ENCODE measurements at regions not wholly inside any gene's neighbourhood (a gene's known extent, or its start where the extent isn't known, plus 50 kb on each side); places are given as distances from the start of the nearest gene placed in this dataset.

DNA sequence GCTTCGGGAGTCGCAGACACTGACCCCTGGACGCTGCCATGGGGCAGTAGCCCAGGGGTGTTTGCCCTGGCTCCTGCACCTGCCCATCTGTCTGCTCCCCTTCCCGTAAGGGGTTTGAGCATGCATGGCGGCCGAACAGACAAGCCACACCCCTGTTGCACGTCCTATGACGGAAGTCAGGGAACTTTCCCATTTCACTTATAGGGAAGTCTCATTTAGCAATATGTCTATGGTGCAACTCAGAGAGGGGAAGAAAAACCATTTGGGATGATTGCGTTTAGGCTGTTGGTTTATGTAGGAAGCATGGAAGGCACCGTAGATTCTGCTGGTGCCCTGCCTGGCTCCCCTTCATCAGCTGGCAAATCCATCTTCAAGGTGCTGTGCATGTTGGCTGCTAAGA lies 112.5 kb downstream of the HAPSTR1 start:
- H4K12ac ChIP-seq (ENCODE audit: low read depth, low read length), result no peak overlapping the region
- no peak overlapping the region for H2BK120ac ChIP-seq (ENCODE audit: insufficient read depth, low read length, poor library complexity)
- H2BK12ac ChIP-seq (ENCODE audit: low read length), result no peak overlapping the region
- no peak overlapping the region for H3K9ac ChIP-seq (ENCODE audit: low read length)
- H3K9me3 ChIP-seq (ENCODE audit: insufficient read depth, low read depth, low read length), result peaks cover 4% of the 10 kb centered on the region
- H3K4me3 ChIP-seq (ENCODE audit: low read depth, low read length), result no peak overlapping the region
- H3K36me3 ChIP-seq (ENCODE audit: control insufficient read depth in 1 of 2, insufficient read depth in 2 of 2, low read length in 2 of 2), result no peaks in the 10 kb centered on the region
- no peak overlapping the region for H4K8ac ChIP-seq (ENCODE audit: low read depth, low read length)
- H3K18ac ChIP-seq (ENCODE audit: low read length), result no peak overlapping the region
- H3K27me3 ChIP-seq (ENCODE audit: insufficient read depth, low read length), result no peaks in the 10 kb centered on the region
- H4K91ac ChIP-seq (ENCODE audit: low read depth, low read length), result no peak overlapping the region
- no peak overlapping the region for H3K4me2 ChIP-seq (ENCODE audit: low read length)
- H2AFZ ChIP-seq (ENCODE audit: insufficient read depth, low read length, poor library complexity), result no peak overlapping the region
- H3K4ac ChIP-seq (ENCODE audit: low read depth, low read length), result no peak overlapping the region
- H3K23ac ChIP-seq (ENCODE audit: low read length), result no peak overlapping the region
- no peak overlapping the region for H3K27ac ChIP-seq (ENCODE audit: low read depth, low read length)
- H2AK5ac ChIP-seq (ENCODE audit: low read length), result no peak overlapping the region
- no peak for DNase-seq
- no peaks in the 10 kb centered on the region for H3K4me1 ChIP-seq (ENCODE audit: control insufficient read depth in 1 of 2, insufficient read depth in 2 of 2, low read length in 2 of 2)
- H2BK5ac ChIP-seq (ENCODE audit: low read depth, low read length, poor library complexity), result no peak overlapping the region
- H3K14ac ChIP-seq (ENCODE audit: low read length), result no peak overlapping the region
- no peaks in the 10 kb centered on the region for H3K79me2 ChIP-seq (ENCODE audit: control insufficient read depth, insufficient read depth, low read length, poor library complexity)
- H3K79me1 ChIP-seq (ENCODE audit: low read length), result no peaks in the 10 kb centered on the region
- WGBS (ENCODE audit: extremely low coverage, insufficient coverage, insufficient read length), result no CpG with 5 or more reads among the region's 10 CpGs

DNA sequence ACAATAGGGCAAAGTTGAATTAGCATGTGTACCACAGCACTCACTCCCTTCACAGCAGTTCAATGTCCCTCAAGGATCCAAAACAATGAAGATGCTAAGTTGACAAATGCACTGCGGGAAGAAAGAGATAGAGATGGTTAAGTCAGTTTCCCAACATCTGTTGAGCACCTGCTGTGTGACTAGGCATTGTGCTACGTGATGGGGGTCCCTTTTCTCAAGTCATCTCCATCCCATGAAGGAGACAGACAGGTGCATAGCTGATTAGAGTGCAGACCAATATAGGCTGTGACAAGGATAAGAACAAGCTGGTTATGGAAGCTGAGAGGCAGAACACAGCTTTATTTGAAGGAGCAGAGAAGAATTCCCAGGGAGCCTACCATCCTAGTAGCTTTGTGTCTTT lies 114.2 kb downstream of the HAPSTR1 start:
- Histone ChIP-seq H4K8ac (ENCODE audit: low read depth, low read length) (no peak overlapping the region), H3K27ac (ENCODE audit: low read depth, low read length) (no peak overlapping the region), H3K79me1 (ENCODE audit: low read length) (no peaks in the 10 kb centered on the region), H3K27me3 (ENCODE audit: insufficient read depth, low read length) (no peaks in the 10 kb centered on the region), H3K18ac (ENCODE audit: low read length) (no peak overlapping the region), H3K4ac (ENCODE audit: low read depth, low read length) (no peak overlapping the region), H2BK120ac (ENCODE audit: insufficient read depth, low read length, poor library complexity) (no peak overlapping the region), H2AFZ (ENCODE audit: insufficient read depth, low read length, poor library complexity) (no peak overlapping the region), H3K4me1 (ENCODE audit: control insufficient read depth in 1 of 2, insufficient read depth in 2 of 2, low read length in 2 of 2) (peaks cover 0 to 2% of the 10 kb centered on the region in 2 experiments), H3K4me3 (ENCODE audit: low read depth, low read length) (no peak overlapping the region), H3K79me2 (ENCODE audit: control insufficient read depth, insufficient read depth, low read length, poor library complexity) (no peaks in the 10 kb centered on the region), H2BK12ac (ENCODE audit: low read length) (no peak overlapping the region), H3K9ac (ENCODE audit: low read length) (no peak overlapping the region), H2BK5ac (ENCODE audit: low read depth, low read length, poor library complexity) (no peak overlapping the region), H3K4me2 (ENCODE audit: low read length) (no peak overlapping the region), H4K12ac (ENCODE audit: low read depth, low read length) (no peak overlapping the region), H3K36me3 (ENCODE audit: control insufficient read depth in 1 of 2, insufficient read depth in 2 of 2, low read length in 2 of 2) (no peaks in the 10 kb centered on the region), H3K23ac (ENCODE audit: low read length) (no peak overlapping the region), H3K14ac (ENCODE audit: low read length) (no peak overlapping the region), H4K91ac (ENCODE audit: low read depth, low read length) (no peak overlapping the region), H3K9me3 (ENCODE audit: insufficient read depth, low read depth, low read length) (peaks cover 4% of the 10 kb centered on the region), H2AK5ac (ENCODE audit: low read length) (no peak overlapping the region)
- WGBS (ENCODE audit: extremely low coverage, insufficient coverage, insufficient read length), result no CpG with 5 or more reads among the region's 2 CpGs
- DNase-seq, result no peak

DNA sequence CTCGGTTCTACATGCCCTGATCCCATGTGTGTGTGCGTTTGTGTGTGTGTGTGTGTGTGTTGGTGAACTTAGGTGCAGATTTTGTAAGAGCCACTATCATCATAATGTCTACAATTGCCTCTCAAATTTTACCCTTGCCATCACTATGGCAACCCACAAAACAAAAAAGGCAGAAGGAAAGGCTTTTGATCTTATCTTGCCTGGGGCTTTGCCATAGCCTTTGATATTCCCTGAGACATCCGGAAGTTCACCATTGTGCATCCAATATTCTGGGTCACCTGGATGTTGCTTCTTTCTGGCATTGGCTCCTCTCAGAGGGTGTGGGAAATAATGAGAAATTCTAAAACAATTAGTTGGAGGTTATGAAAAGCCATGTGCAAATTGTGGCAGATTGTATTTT lies 114.7 kb downstream of the HAPSTR1 start:
- no peak overlapping the region for H3K18ac ChIP-seq (ENCODE audit: low read length)
- H3K79me2 ChIP-seq (ENCODE audit: control insufficient read depth, insufficient read depth, low read length, poor library complexity), result no peaks in the 10 kb centered on the region
- no peak overlapping the region for H3K4ac ChIP-seq (ENCODE audit: low read depth, low read length)
- H2BK5ac ChIP-seq (ENCODE audit: low read depth, low read length, poor library complexity), result no peak overlapping the region
- H2BK12ac ChIP-seq (ENCODE audit: low read length), result no peak overlapping the region
- no peak overlapping the region for H4K91ac ChIP-seq (ENCODE audit: low read depth, low read length)
- H4K12ac ChIP-seq (ENCODE audit: low read depth, low read length), result no peak overlapping the region
- no peaks in the 10 kb centered on the region for H3K79me1 ChIP-seq (ENCODE audit: low read length)
- no peak overlapping the region for H2AFZ ChIP-seq (ENCODE audit: insufficient read depth, low read length, poor library complexity)
- peak in 1 of 2 donors; percentile 3 for DNase-seq
- no peaks in the 10 kb centered on the region for H3K27me3 ChIP-seq (ENCODE audit: insufficient read depth, low read length)
- no peak overlapping the region for H3K9ac ChIP-seq (ENCODE audit: low read length)
- H2BK120ac ChIP-seq (ENCODE audit: insufficient read depth, low read length, poor library complexity), result no peak overlapping the region
- H3K4me2 ChIP-seq (ENCODE audit: low read length), result no peak overlapping the region
- H3K36me3 ChIP-seq (ENCODE audit: control insufficient read depth in 1 of 2, insufficient read depth in 2 of 2, low read length in 2 of 2), result no peaks in the 10 kb centered on the region
- H3K27ac ChIP-seq (ENCODE audit: low read depth, low read length), result no peak overlapping the region
- H2AK5ac ChIP-seq (ENCODE audit: low read length), result no peak overlapping the region
- H3K4me1 ChIP-seq (ENCODE audit: control insufficient read depth in 1 of 2, insufficient read depth in 2 of 2, low read length in 2 of 2), result peaks cover 0 to 2% of the 10 kb centered on the region in 2 experiments
- H3K14ac ChIP-seq (ENCODE audit: low read length), result no peak overlapping the region
- no peak overlapping the region for H4K8ac ChIP-seq (ENCODE audit: low read depth, low read length)
- H3K4me3 ChIP-seq (ENCODE audit: low read depth, low read length), result no peak overlapping the region
- peaks cover 3% of the 10 kb centered on the region for H3K9me3 ChIP-seq (ENCODE audit: insufficient read depth, low read depth, low read length)
- H3K23ac ChIP-seq (ENCODE audit: low read length), result no peak overlapping the region
- no CpG with 5 or more reads among the region's 3 CpGs for WGBS (ENCODE audit: extremely low coverage, insufficient coverage, insufficient read length)

DNA sequence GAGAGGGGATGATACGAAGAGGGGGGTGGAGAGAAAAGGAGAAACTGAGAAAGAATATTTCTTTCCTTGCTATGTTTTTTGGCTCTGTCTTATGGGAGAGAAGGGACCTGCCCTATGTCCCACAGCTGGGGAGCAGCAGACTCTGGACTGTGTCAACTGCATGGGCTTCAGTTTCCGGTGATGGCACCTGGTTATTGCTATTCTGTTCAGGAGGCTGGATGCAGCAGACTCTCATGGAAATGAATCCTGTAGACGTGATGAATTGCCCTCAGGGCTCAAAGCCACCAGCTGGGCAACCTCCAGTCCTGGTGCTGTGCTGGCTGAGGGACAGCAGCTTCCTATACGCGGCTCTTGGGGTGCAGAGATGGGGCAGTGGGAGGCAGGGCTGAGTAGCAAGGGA lies 121.2 kb downstream of the HAPSTR1 start:
- no peaks in the 10 kb centered on the region for H3K27me3 ChIP-seq (ENCODE audit: insufficient read depth, low read length)
- 100% methylated on average over 1 of the region's 5 CpGs for WGBS (ENCODE audit: extremely low coverage, insufficient coverage, insufficient read length)
- peak in 1 of 2 donors; percentile 14 for DNase-seq

More for the DNA sequence above, 121.2 kb downstream of the HAPSTR1 start:
- H3K9me3 ChIP-seq (ENCODE audit: insufficient read depth, low read depth, low read length), result no peaks in the 10 kb centered on the region
- H3K27ac ChIP-seq (ENCODE audit: low read depth, low read length), result no peak overlapping the region
- no peak overlapping the region for H3K9ac ChIP-seq (ENCODE audit: low read length)
- H3K4me3 ChIP-seq (ENCODE audit: low read depth, low read length), result no peak overlapping the region
- H3K4ac ChIP-seq (ENCODE audit: low read depth, low read length), result no peak overlapping the region
- H3K14ac ChIP-seq (ENCODE audit: low read length), result no peak overlapping the region
- no peak overlapping the region for H2BK5ac ChIP-seq (ENCODE audit: low read depth, low read length, poor library complexity)
- no peak overlapping the region for H3K18ac ChIP-seq (ENCODE audit: low read length)
- H3K23ac ChIP-seq (ENCODE audit: low read length), result no peak overlapping the region
- H3K4me1 ChIP-seq (ENCODE audit: control insufficient read depth in 1 of 2, insufficient read depth in 2 of 2, low read length in 2 of 2), result peaks cover 2 to 7% of the 10 kb centered on the region in 2 experiments
- no peaks in the 10 kb centered on the region for H3K79me2 ChIP-seq (ENCODE audit: control insufficient read depth, insufficient read depth, low read length, poor library complexity)
- no peaks in the 10 kb centered on the region for H3K79me1 ChIP-seq (ENCODE audit: low read length)
- H4K91ac ChIP-seq (ENCODE audit: low read depth, low read length), result no peak overlapping the region
- H4K12ac ChIP-seq (ENCODE audit: low read depth, low read length), result no peak overlapping the region
- no peak overlapping the region for H2AFZ ChIP-seq (ENCODE audit: insufficient read depth, low read length, poor library complexity)
- no peak overlapping the region for H2BK120ac ChIP-seq (ENCODE audit: insufficient read depth, low read length, poor library complexity)
- H4K8ac ChIP-seq (ENCODE audit: low read depth, low read length), result no peak overlapping the region
- no peaks in the 10 kb centered on the region for H3K36me3 ChIP-seq (ENCODE audit: control insufficient read depth in 1 of 2, insufficient read depth in 2 of 2, low read length in 2 of 2)
- no peak overlapping the region for H2AK5ac ChIP-seq (ENCODE audit: low read length)
- no peak overlapping the region for H3K4me2 ChIP-seq (ENCODE audit: low read length)
- no peak overlapping the region for H2BK12ac ChIP-seq (ENCODE audit: low read length)
